Omental fat pad (tissue), 3 donors: ENCODE measurements at regions not wholly inside any gene's neighbourhood (a gene's known extent, or its start where the extent isn't known, plus 50 kb on each side); places are given as distances from the start of the nearest gene placed in this dataset.

Experiments used
- ATAC-seq: fragments of 150-250 bp; one replicate; pipeline ENCODE4 v1.9.1; 2016; ENCODE audit warnings: mild to moderate bottlenecking, moderate library complexity; ENCODE audit not compliant: low FRiP score
- DNase-seq: peaks from one replicate; pipeline ENCODE4 v3.0.0-alpha.2; 2019; ENCODE audit warnings: low spot score
- CTCF ChIP-seq, 3 donors: fragments of 450-650 bp; IDR thresholded peaks; one replicate each; pipeline ENCODE4 v1.5.1; 2016 to 2017; ENCODE audit warnings: antibody characterized with exemption in 3 of 3, mild to moderate bottlenecking in 3 of 3, moderate library complexity in 2 of 3

GRCh38 chr2:8541223-8541622 is 140.6 kb upstream of the ID2 start:
- no peak for TF ChIP-seq CTCF (IDR thresholded peaks at IDR 0.05)
- no peak for DNase-seq
- no peak for ATAC-seq

GRCh38 chr2:8541636-8542035 is 140.2 kb upstream of the ID2 start:
- ATAC-seq, result no peak
- DNase-seq, result no peak
- TF ChIP-seq CTCF (IDR thresholded peaks at IDR 0.05), result no peak

GRCh38 chr2:8542381-8543059 is 139.3 kb upstream of the ID2 start:
- DNase-seq, result no peak
- TF ChIP-seq CTCF (IDR thresholded peaks at IDR 0.05), result no peak
- no peak for ATAC-seq

- no peak for TF ChIP-seq CTCF (IDR thresholded peaks at IDR 0.05)
- DNase-seq, result no peak
- ATAC-seq, result no peak
These were observed 138.8 kb upstream of the ID2 start for GRCh38 chr2:8543060-8543382.

GRCh38 chr2:8543383-8544170 is 138.3 kb upstream of the ID2 start:
- DNase-seq (no peak), ATAC-seq (no peak)
- no peak for TF ChIP-seq CTCF (IDR thresholded peaks at IDR 0.05)

GRCh38 chr2:8544171-8544785 is 137.6 kb upstream of the ID2 start:
- DNase-seq (peak; percentile 22), ATAC-seq (no peak)
- no peak for TF ChIP-seq CTCF (IDR thresholded peaks at IDR 0.05)
